ENCODE measurements at regions not wholly inside any gene's neighbourhood (a gene's known extent, or its start where the extent isn't known, plus 50 kb on each side); places are given as distances from the start of the nearest gene placed in this dataset.

GRCh38 chr1:101588677-101589076, 351.9 kb downstream of the S1PR1 start:
- POLR2A ChIA-PET, result no interaction called here
- Histone ChIP-seq H3K79me2 (ENCODE audit: insufficient read depth, low read length) (no peaks in the 10 kb centered on the region), H3K9ac (ENCODE audit: insufficient read depth, low read depth, low read length) (no peak overlapping the region), H3K4me1 (ENCODE audit: insufficient read depth, low read length) (no peaks in the 10 kb centered on the region), H4K20me1 (ENCODE audit: insufficient read depth, low read length) (no peaks in the 10 kb centered on the region), H3K9me3 (ENCODE audit: low read length) (no peaks in the 10 kb centered on the region), H2AFZ (ENCODE audit: low read length) (no peak overlapping the region), H3K4me2 (ENCODE audit: low read depth, low read length) (no peak overlapping the region), H3K4me3 (replicated peaks in 1 of 3; ENCODE audit: insufficient read depth in 1 of 3, low read depth in 2 of 3, low read length in 3 of 3) (no peak overlapping the region), H3K36me3 (replicated peaks in 1 of 2; ENCODE audit: control insufficient read depth in 1 of 2, insufficient read depth in 2 of 2, low read length in 2 of 2) (no peaks in the 10 kb centered on the region), H3K27me3 (ENCODE audit: control insufficient read depth in 1 of 2, insufficient read depth in 2 of 2, low read length in 2 of 2) (no peaks in the 10 kb centered on the region), H3K27ac (ENCODE audit: extremely low read length, insufficient read depth, low read length) (no peak overlapping the region)
- WGBS (ENCODE audit: low lambda C conversion rate), result 0% methylated on average over 1 of the region's 1 CpG
- in situ Hi-C loops (cut with HindIII; ENCODE audit: extremely low pct_ligation_motif_present, low pct_unique_long_range_greater_than_20kb), result no loop called here
- intact Hi-C loops (cut with micrococcal nuclease; ENCODE audit: unreplicated experiment), result no loop called here
- ATAC-seq (no peak), DNase-seq (ENCODE audit: low spot score) (no peak), FAIRE-seq (no peak)
- no peak for TF ChIP-seq NR3C1 (CRISPR knock-in tag; IDR thresholded peaks at IDR 0.05)
- TF ChIP-seq ZXDC (CRISPR knock-in tag; IDR thresholded peaks at IDR 0.05), result no peak
- TF ChIP-seq ZNF570 (CRISPR knock-in tag; IDR thresholded peaks at IDR 0.05; ENCODE audit: borderline replicate concordance), result no peak
- no peak for TF ChIP-seq MNT (IDR thresholded peaks at IDR 0.05)
- TF ChIP-seq U2AF1 (optimal IDR thresholded peaks at IDR 0.05; ENCODE audit: low read depth, low read length), result no peak
- no peak for TF ChIP-seq SNRNP70 (IDR thresholded peaks at IDR 0.05; ENCODE audit: low read depth, low read length)
- no peak for TF ChIP-seq ETV6 (CRISPR knock-in tag; conservative IDR thresholded peaks at IDR 0.05)
- no peak for TF ChIP-seq SIN3B (IDR thresholded peaks at IDR 0.05; ENCODE audit: low read length)
- no peak for TF ChIP-seq PPARG (CRISPR knock-in tag; conservative IDR thresholded peaks at IDR 0.05)
- no peak for TF ChIP-seq ZSCAN21 (CRISPR knock-in tag; IDR thresholded peaks at IDR 0.05; ENCODE audit: borderline replicate concordance)
- no peak for TF ChIP-seq SRF (IDR thresholded peaks at IDR 0.05; ENCODE audit: low read depth, low read length)
- no peak for TF ChIP-seq SUZ12 (IDR thresholded peaks at IDR 0.05; ENCODE audit: low read depth, low read length)
- TF ChIP-seq BRD4 (CRISPR knock-in tag; IDR thresholded peaks at IDR 0.05), result no peak
- TF ChIP-seq NFE2L1 (CRISPR knock-in tag; IDR thresholded peaks at IDR 0.05; ENCODE audit: borderline replicate concordance), result no peak
- no peak for TF ChIP-seq KDM4B (CRISPR knock-in tag; IDR thresholded peaks at IDR 0.05)
- TF ChIP-seq TEF (CRISPR knock-in tag; IDR thresholded peaks at IDR 0.05), result no peak
- no peak for TF ChIP-seq ZNF775 (CRISPR knock-in tag; IDR thresholded peaks at IDR 0.05; ENCODE audit: borderline replicate concordance)
- BruUV-seq (replicated peaks), result no TSS peak
- CTCF ChIA-PET (ENCODE audit: low intra/inter-chr PET ratio, low total read pairs), result no interaction called here

Data from HepG2 (cell line).